ENCODE measurements at regions not wholly inside any gene's neighbourhood (a gene's known extent, or its start where the extent isn't known, plus 50 kb on each side); places are given as distances from the start of the nearest gene placed in this dataset.
"Not testable (repeated sequence)": the region's sequence is repeated elsewhere in the genome, so short reads cannot be mapped to it uniquely, and the experiment has no call there.

DNA sequence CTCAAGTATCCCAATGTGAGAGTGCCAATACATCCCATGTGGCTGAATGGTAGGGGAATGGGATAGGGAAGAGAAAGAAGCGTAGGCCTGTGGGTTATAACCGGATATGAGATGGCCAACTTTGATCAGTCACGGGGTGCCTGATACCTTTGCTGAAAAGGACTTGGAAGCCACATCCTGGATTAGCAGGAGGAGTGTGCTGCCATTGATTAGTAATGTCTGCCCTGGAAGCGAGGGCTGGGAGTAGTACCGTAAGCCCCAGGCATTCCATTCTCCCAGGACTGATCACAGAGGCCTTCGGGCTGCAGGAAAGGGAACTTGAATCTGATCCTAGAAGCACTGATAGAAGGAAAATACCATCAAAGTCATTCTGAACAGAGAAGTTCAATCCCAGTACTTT is 218.5 kb downstream of the TFCP2L1 start:
- no peak for DNase-seq (ENCODE audit: low spot score)
- TF ChIP-seq, protein P1, sequence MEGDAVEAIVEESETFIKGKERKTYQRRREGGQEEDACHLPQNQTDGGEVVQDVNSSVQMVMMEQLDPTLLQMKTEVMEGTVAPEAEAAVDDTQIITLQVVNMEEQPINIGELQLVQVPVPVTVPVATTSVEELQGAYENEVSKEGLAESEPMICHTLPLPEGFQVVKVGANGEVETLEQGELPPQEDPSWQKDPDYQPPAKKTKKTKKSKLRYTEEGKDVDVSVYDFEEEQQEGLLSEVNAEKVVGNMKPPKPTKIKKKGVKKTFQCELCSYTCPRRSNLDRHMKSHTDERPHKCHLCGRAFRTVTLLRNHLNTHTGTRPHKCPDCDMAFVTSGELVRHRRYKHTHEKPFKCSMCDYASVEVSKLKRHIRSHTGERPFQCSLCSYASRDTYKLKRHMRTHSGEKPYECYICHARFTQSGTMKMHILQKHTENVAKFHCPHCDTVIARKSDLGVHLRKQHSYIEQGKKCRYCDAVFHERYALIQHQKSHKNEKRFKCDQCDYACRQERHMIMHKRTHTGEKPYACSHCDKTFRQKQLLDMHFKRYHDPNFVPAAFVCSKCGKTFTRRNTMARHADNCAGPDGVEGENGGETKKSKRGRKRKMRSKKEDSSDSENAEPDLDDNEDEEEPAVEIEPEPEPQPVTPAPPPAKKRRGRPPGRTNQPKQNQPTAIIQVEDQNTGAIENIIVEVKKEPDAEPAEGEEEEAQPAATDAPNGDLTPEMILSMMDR (IDR thresholded peaks at IDR 0.05; ENCODE audit: borderline replicate concordance, control extremely low read depth, extremely low read depth, insufficient read depth, missing control alignments): no peak
- in situ Hi-C loops (cut with MboI; ENCODE audit: low sequenced_read_pairs, unreplicated experiment): no loop called here

DNA sequence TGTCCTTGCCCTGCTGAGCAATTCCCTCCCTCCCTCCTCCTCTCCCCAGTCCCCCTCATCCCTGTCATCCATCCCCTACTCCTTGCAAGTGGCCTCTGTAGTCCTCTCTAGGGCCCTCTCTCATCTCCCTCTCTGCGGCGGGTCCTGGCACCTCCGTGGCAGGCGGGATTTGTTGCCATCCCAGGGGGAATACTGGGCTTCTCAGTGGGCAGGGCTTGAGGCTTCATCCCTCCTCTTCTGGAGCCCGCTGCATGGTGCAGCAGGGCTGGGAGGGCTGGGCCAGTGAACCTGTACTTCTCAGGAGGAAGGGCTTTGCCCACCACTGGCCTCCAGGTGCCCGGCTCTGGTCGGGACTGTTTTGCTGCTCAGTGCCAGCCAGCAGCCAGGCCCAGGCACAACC is 216.2 kb downstream of the TFCP2L1 start:
- in situ Hi-C loops (cut with MboI; ENCODE audit: low sequenced_read_pairs, unreplicated experiment): no loop called here
- no peak for DNase-seq (ENCODE audit: low spot score)
- TF ChIP-seq, protein P1 (IDR thresholded peaks at IDR 0.05; ENCODE audit: borderline replicate concordance, control extremely low read depth, extremely low read depth, insufficient read depth, missing control alignments): no peak

- DNase-seq (ENCODE audit: low spot score): no peak
- in situ Hi-C loops (cut with MboI; ENCODE audit: low sequenced_read_pairs, unreplicated experiment): no loop called here
- TF ChIP-seq, protein P1 (IDR thresholded peaks at IDR 0.05; ENCODE audit: borderline replicate concordance, control extremely low read depth, extremely low read depth, insufficient read depth, missing control alignments): no peak
Observed at GRCh38 chr2:121069434-121069969, 215.5 kb downstream of the TFCP2L1 start.

- in situ Hi-C loops (cut with MboI; ENCODE audit: low sequenced_read_pairs, unreplicated experiment): loop anchor here (10.0 kb wide), 1 partner anchor 375 kb away; no protein-coding TSS in a partner anchor
- DNase-seq (ENCODE audit: low spot score): not testable (repeated sequence)
Observed at GRCh38 chr2:121070061-121070460, 214.9 kb downstream of the TFCP2L1 start.

GRCh38 chr2:121071034-121071504 is 213.9 kb downstream of the TFCP2L1 start:
- in situ Hi-C loops (cut with MboI; ENCODE audit: low sequenced_read_pairs, unreplicated experiment): loop anchor here (10.0 kb wide), 1 partner anchor 376 kb away; no protein-coding TSS in a partner anchor
- peak; percentile 87 for DNase-seq (ENCODE audit: low spot score)
- TF ChIP-seq, protein P1 (IDR thresholded peaks at IDR 0.05; ENCODE audit: borderline replicate concordance, control extremely low read depth, extremely low read depth, insufficient read depth, missing control alignments): peak; percentile 75

- in situ Hi-C loops (cut with MboI; ENCODE audit: low sequenced_read_pairs, unreplicated experiment): loop anchor here (10.0 kb wide), 1 partner anchor 378 kb away; no protein-coding TSS in a partner anchor
- TF ChIP-seq, protein P1 (IDR thresholded peaks at IDR 0.05; ENCODE audit: borderline replicate concordance, control extremely low read depth, extremely low read depth, insufficient read depth, missing control alignments): no peak
- DNase-seq (ENCODE audit: low spot score): no peak
Observed at GRCh38 chr2:121072784-121073183, 212.2 kb downstream of the TFCP2L1 start.

- in situ Hi-C loops (cut with MboI; ENCODE audit: low sequenced_read_pairs, unreplicated experiment): loop anchor here (10.0 kb wide), 1 partner anchor 379 kb away; no protein-coding TSS in a partner anchor
- DNase-seq (ENCODE audit: low spot score): no peak
- TF ChIP-seq, protein P1 (IDR thresholded peaks at IDR 0.05; ENCODE audit: borderline replicate concordance, control extremely low read depth, extremely low read depth, insufficient read depth, missing control alignments): no peak
Observed at GRCh38 chr2:121073320-121074210, 211.4 kb downstream of the TFCP2L1 start.
